ENCODE measurements at regions not wholly inside any gene's neighbourhood (a gene's known extent, or its start where the extent isn't known, plus 50 kb on each side); places are given as distances from the start of the nearest gene placed in this dataset.

GRCh38 chr9:7245976-7246580 is 488.3 kb downstream of the KDM4C start:
- Mint-ChIP-seq H3K27ac (no peak overlapping the region), H3K4me1 (peaks cover 17% of the 10 kb centered on the region), H3K36me3 (ENCODE audit: low read depth) (no peaks in the 10 kb centered on the region), H3K9me3 (peaks cover 2% of the 10 kb centered on the region), H3K4me3 (no peak overlapping the region), H3K27me3 (ENCODE audit: insufficient read depth) (peaks cover 7% of the 10 kb centered on the region)
- no peak overlapping the region for H3K27ac ChIP-seq (ENCODE audit: low read depth, low read length)
- no peaks in the 10 kb centered on the region for H3K27me3 ChIP-seq (ENCODE audit: control insufficient read depth, insufficient read depth, low read length, poor library complexity, severe bottlenecking)
- DNase-seq = no peak
- 88% methylated on average over 8 of the region's 8 CpGs; no CpG with 5 or more reads in 1 of the 2 experiments for WGBS, 2 experiments (ENCODE audit: insufficient coverage in 1 of 2, insufficient read length in 1 of 2)
- TF ChIP-seq CTCF (conservative IDR thresholded peaks at IDR 0.05) = no peak
- H3K36me3 ChIP-seq (ENCODE audit: control insufficient read depth, insufficient read depth, low read length) = no peaks in the 10 kb centered on the region
- H3K9ac ChIP-seq (ENCODE audit: extremely low read depth, low read length, poor library complexity, severe bottlenecking) = no peak overlapping the region
- H3K4me1 ChIP-seq (ENCODE audit: control insufficient read depth, insufficient read depth, low read length) = peaks cover 2% of the 10 kb centered on the region
- H3K9me3 ChIP-seq (ENCODE audit: control insufficient read depth, low read length) = no peaks in the 10 kb centered on the region
- no peak overlapping the region for H3K4me3 ChIP-seq (ENCODE audit: low read length)

- no peaks in the 10 kb centered on the region for H3K36me3 Mint-ChIP-seq (ENCODE audit: low read depth)
- no peak for DNase-seq
- no peak overlapping the region for H3K27ac Mint-ChIP-seq
- no peaks in the 10 kb centered on the region for H3K27me3 ChIP-seq (ENCODE audit: control insufficient read depth, insufficient read depth, low read length, poor library complexity, severe bottlenecking)
- H3K4me3 ChIP-seq (ENCODE audit: low read length) = no peak overlapping the region
- H3K36me3 ChIP-seq (ENCODE audit: control insufficient read depth, insufficient read depth, low read length) = no peaks in the 10 kb centered on the region
- no peak overlapping the region for H3K27ac ChIP-seq (ENCODE audit: low read depth, low read length)
- no peaks in the 10 kb centered on the region for H3K9me3 ChIP-seq (ENCODE audit: control insufficient read depth, low read length)
- no peak overlapping the region for H3K4me3 Mint-ChIP-seq
- peaks cover 38% of the 10 kb centered on the region for H3K4me1 Mint-ChIP-seq
- TF ChIP-seq CTCF (conservative IDR thresholded peaks at IDR 0.05) = no peak
- H3K9me3 Mint-ChIP-seq = peaks cover 2% of the 10 kb centered on the region
- H3K4me1 ChIP-seq (ENCODE audit: control insufficient read depth, insufficient read depth, low read length) = peaks cover 10% of the 10 kb centered on the region
- peaks cover 7% of the 10 kb centered on the region for H3K27me3 Mint-ChIP-seq (ENCODE audit: insufficient read depth)
- H3K9ac ChIP-seq (ENCODE audit: extremely low read depth, low read length, poor library complexity, severe bottlenecking) = no peak overlapping the region
Observed at GRCh38 chr9:7243838-7244237, 486.1 kb downstream of the KDM4C start.

GRCh38 chr9:7242126-7242525 is 484.4 kb downstream of the KDM4C start:
- Mint-ChIP-seq H3K4me3 (no peak overlapping the region), H3K9me3 (peaks cover 2% of the 10 kb centered on the region), H3K4me1 (peaks cover 55% of the 10 kb centered on the region), H3K36me3 (ENCODE audit: low read depth) (no peaks in the 10 kb centered on the region), H3K27me3 (ENCODE audit: insufficient read depth) (peaks cover 7% of the 10 kb centered on the region), H3K27ac (no peak overlapping the region)
- Histone ChIP-seq H3K4me1 (ENCODE audit: control insufficient read depth, insufficient read depth, low read length) (peaks cover 13% of the 10 kb centered on the region), H3K36me3 (ENCODE audit: control insufficient read depth, insufficient read depth, low read length) (no peaks in the 10 kb centered on the region), H3K9me3 (ENCODE audit: control insufficient read depth, low read length) (no peaks in the 10 kb centered on the region), H3K27me3 (ENCODE audit: control insufficient read depth, insufficient read depth, low read length, poor library complexity, severe bottlenecking) (no peaks in the 10 kb centered on the region), H3K27ac (ENCODE audit: low read depth, low read length) (no peak overlapping the region), H3K9ac (ENCODE audit: extremely low read depth, low read length, poor library complexity, severe bottlenecking) (no peak overlapping the region), H3K4me3 (ENCODE audit: low read length) (no peak overlapping the region)
- DNase-seq = no peak
- no peak for TF ChIP-seq CTCF (conservative IDR thresholded peaks at IDR 0.05)
- 75 to 91% methylated on average over 1 of the region's 1 CpG for WGBS, 2 experiments (ENCODE audit: insufficient coverage in 1 of 2, insufficient read length in 1 of 2)
